HEK293T (cell line): ENCODE measurements at regions not wholly inside any gene's neighbourhood (a gene's known extent, or its start where the extent isn't known, plus 50 kb on each side); places are given as distances from the start of the nearest gene placed in this dataset.

Source experiments
- CTCF ChIA-PET: fragments of 350-600 bp; formaldehyde crosslinking; extraction: SDS; loops from one replicate; lab custom pipeline; 2021; ENCODE audit warnings: antibody characterized with exemption, inconsistent platforms; lab: Yijun Ruan, JAX
- POLR2A ChIA-PET: fragments of 350-600 bp; formaldehyde crosslinking; extraction: SDS; loops from one replicate; lab custom pipeline; 2020; ENCODE audit warnings: antibody characterized with exemption, inconsistent platforms; lab: Yijun Ruan, JAX
- DNase-seq: peaks from one replicate; pipeline ENCODE4 v3.0.0; 2012; ENCODE audit warnings: mixed read lengths; ENCODE audit errors: extremely low spot score
- ARNT ChIP-seq: fragments of 450-650 bp; IDR thresholded peaks from 2 replicates; pipeline ENCODE4 v1.6.1; 2017; ENCODE audit warnings: mild to moderate bottlenecking
- BHLHE40 ChIP-seq: fragments of 450-650 bp; IDR thresholded peaks from 2 replicates; pipeline ENCODE4 v1.6.1; 2016; ENCODE audit warnings: mild to moderate bottlenecking, moderate library complexity, borderline replicate concordance
- CTBP1 ChIP-seq: fragments of 450-650 bp; IDR thresholded peaks from 2 replicates; pipeline ENCODE4 v1.6.1; 2016; ENCODE audit warnings: borderline replicate concordance
- ELF4 ChIP-seq: fragments of 450-650 bp; IDR thresholded peaks from 2 replicates; pipeline ENCODE4 v1.6.1; 2017; ENCODE audit warnings: antibody characterized with exemption
- FOXK2 ChIP-seq: fragments of 450-650 bp; IDR thresholded peaks from 2 replicates; pipeline ENCODE4 v1.6.1; 2016; ENCODE audit warnings: mild to moderate bottlenecking
- FOXM1 ChIP-seq: fragments of 450-650 bp; IDR thresholded peaks from 2 replicates; pipeline ENCODE4 v1.6.1; 2017; ENCODE audit warnings: mild to moderate bottlenecking, borderline replicate concordance
- HDGF ChIP-seq: fragments of 450-650 bp; IDR thresholded peaks from 2 replicates; pipeline ENCODE4 v1.6.1; 2017; ENCODE audit warnings: antibody characterized with exemption, borderline replicate concordance
- L3MBTL2 ChIP-seq: fragments of 450-650 bp; conservative IDR thresholded peaks from 2 replicates; pipeline ENCODE4 v1.6.1; 2016; ENCODE audit warnings: mild to moderate bottlenecking
- LEF1 ChIP-seq: fragments of 450-650 bp; IDR thresholded peaks from 2 replicates; pipeline ENCODE4 v1.6.1; 2017; ENCODE audit warnings: mild to moderate bottlenecking, borderline replicate concordance
- SP1 ChIP-seq: fragments of 450-650 bp; IDR thresholded peaks from 2 replicates; pipeline ENCODE4 v1.6.1; 2017
- SUZ12 ChIP-seq: fragments of 450-650 bp; IDR thresholded peaks from 2 replicates; pipeline ENCODE4 v1.6.1; 2016; ENCODE audit warnings: mild to moderate bottlenecking
- TARDBP ChIP-seq: fragments of 450-650 bp; IDR thresholded peaks from 2 replicates; pipeline ENCODE4 v1.6.1; 2016
- ZNF384 ChIP-seq: fragments of 450-650 bp; IDR thresholded peaks from 2 replicates; pipeline ENCODE4 v1.6.1; 2016
- TF ChIP-seq, protein P1 (sequence below): fragments of 450-650 bp; IDR thresholded peaks from 2 replicates; pipeline ENCODE4 v1.6.1; 2016

DNA sequence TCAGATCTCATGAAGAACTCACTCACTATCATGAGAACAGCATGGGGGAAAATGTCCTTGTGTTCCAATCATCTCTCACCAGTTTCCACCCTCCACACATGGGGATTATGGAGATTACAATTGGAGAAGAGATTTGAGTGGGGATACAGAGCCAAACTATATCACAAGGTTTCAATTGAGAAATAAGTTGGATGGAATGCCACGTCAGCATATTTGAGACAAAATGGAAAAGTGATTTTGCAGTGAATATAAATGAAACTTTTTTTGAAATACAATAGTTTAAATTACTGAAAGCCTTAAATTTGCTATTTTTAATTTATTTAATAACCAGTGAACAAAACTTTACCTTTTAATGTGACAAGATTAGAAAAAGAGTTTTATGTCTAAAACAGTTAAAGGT lies 494.1 kb downstream of the PRR32 start:
- POLR2A ChIA-PET: no interaction called here
- no peak for TF ChIP-seq FOXM1
- TF ChIP-seq BHLHE40: no peak
- no peak for TF ChIP-seq LEF1
- TF ChIP-seq SUZ12: no peak
- no peak for TF ChIP-seq TARDBP
- TF ChIP-seq ELF4: no peak
- no peak for TF ChIP-seq FOXK2
- TF ChIP-seq, protein P1, sequence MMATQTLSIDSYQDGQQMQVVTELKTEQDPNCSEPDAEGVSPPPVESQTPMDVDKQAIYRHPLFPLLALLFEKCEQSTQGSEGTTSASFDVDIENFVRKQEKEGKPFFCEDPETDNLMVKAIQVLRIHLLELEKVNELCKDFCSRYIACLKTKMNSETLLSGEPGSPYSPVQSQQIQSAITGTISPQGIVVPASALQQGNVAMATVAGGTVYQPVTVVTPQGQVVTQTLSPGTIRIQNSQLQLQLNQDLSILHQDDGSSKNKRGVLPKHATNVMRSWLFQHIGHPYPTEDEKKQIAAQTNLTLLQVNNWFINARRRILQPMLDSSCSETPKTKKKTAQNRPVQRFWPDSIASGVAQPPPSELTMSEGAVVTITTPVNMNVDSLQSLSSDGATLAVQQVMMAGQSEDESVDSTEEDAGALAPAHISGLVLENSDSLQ: no peak
- TF ChIP-seq ARNT: no peak
- TF ChIP-seq HDGF: no peak
- no peak for TF ChIP-seq ZNF384
- no peak for TF ChIP-seq SP1
- TF ChIP-seq CTBP1: no peak
- no peak for TF ChIP-seq L3MBTL2
- CTCF ChIA-PET: no interaction called here
- DNase-seq: no peak

DNA sequence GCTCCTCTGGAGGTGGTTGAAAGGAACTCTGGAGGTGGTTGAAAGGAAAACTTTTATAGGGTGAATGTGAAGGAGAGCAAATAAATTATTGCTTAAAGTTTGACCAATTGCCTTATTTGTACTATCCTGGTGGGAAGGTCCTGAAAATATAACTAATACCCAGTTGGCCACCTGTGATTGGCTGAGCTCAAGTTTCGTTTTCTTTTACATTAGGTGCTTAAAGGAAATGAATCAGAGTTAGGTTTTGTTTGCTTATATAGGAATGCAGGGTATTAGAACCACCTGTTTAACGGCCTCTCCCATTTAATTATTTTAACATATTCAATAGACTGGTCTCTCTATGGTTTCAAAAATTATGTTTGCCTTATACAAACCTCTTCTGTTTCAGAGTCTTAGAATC lies 497.6 kb downstream of the PRR32 start:
- CTCF ChIA-PET: no interaction called here
- POLR2A ChIA-PET: no interaction called here
- TF ChIP-seq L3MBTL2: no peak
- no peak for DNase-seq

DNA sequence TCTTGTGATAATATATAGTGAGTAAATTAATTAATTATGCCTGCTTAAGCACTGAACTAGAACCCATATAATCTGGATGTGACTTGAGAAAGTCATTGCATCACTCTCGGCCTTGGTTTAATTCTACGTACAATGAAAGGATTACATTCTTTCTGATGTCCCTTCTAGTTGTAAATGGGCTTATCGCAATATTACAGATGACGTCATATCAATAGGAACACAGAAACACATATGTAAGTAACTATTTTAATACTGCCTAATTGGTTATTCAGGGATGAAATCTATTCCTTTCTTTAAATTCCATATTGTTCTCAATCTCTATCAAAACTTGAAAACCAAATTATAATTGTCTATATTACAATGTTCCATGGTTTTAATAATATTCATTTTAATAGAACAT lies 504.6 kb downstream of the PRR32 start:
- no peak for TF ChIP-seq ARNT
- no peak for TF ChIP-seq FOXM1
- POLR2A ChIA-PET: no interaction called here
- CTCF ChIA-PET: no interaction called here
- no peak for DNase-seq
